ENCODE measurements at regions not wholly inside any gene's neighbourhood (a gene's known extent, or its start where the extent isn't known, plus 50 kb on each side); places are given as distances from the start of the nearest gene placed in this dataset.

- POLR2A ChIA-PET: no interaction called here
- Histone ChIP-seq H2AFZ (ENCODE audit: low read depth, low read length) (no peak overlapping the region), H3K9ac (ENCODE audit: insufficient read depth in 1 of 2, low read depth in 2 of 2, low read length in 2 of 2) (no peak overlapping the region), H3K9me1 (ENCODE audit: control insufficient read depth, insufficient read depth, low read length) (no peaks in the 10 kb centered on the region), H3K36me3 (ENCODE audit: control insufficient read depth, insufficient read depth, low read length) (no peaks in the 10 kb centered on the region), H3K9me3 (replicated peaks; ENCODE audit: control insufficient read depth, insufficient read depth, low read depth, low read length) (no peaks in the 10 kb centered on the region), H3K4me1 (replicated peaks in 1 of 2; ENCODE audit: control insufficient read depth in 2 of 2, insufficient read depth in 2 of 2, low read length in 2 of 2) (no peaks in the 10 kb centered on the region), H4K20me1 (replicated peaks; ENCODE audit: control insufficient read depth, insufficient read depth, low read length) (no peaks in the 10 kb centered on the region), H3K4me2 (ENCODE audit: insufficient read depth, low read length) (no peak overlapping the region), H3K27ac (ENCODE audit: extremely low read depth, low read depth, low read length) (no peak overlapping the region), H3K4me3 (no peak overlapping the region), H3K79me2 (ENCODE audit: control insufficient read depth, insufficient read depth, low read length) (no peaks in the 10 kb centered on the region), H3K27me3 (ENCODE audit: control insufficient read depth in 2 of 2, insufficient read depth in 2 of 2, low read length in 2 of 2) (no peaks in the 10 kb centered on the region)
- CTCF ChIA-PET (ENCODE audit: low intra/inter-chr PET ratio): no interaction called here
- intact Hi-C loops (cut with micrococcal nuclease) (no loop called here), in situ Hi-C loops (cut with MboI) (no loop called here)
- BruUV-seq (replicated peaks): no TSS peak
- no peak for DNase-seq (ENCODE audit: extremely low read depth in 1 of 4, low spot score in 3 of 4)
- ATAC-seq: no peak
- no peak for FAIRE-seq
- 0% methylated on average over 2 of the region's 2 CpGs for WGBS (ENCODE audit: insufficient coverage, low coverage, missing lambda C conversion rate)
- TF ChIP-seq ZBED1 (IDR thresholded peaks at IDR 0.05) (no peak), ZFP1 (CRISPR knock-in tag; IDR thresholded peaks at IDR 0.05) (no peak), MCM2 (IDR thresholded peaks at IDR 0.05; ENCODE audit: low read depth) (no peak), ESRRB (CRISPR knock-in tag; IDR thresholded peaks at IDR 0.05; ENCODE audit: borderline replicate concordance) (no peak), E2F5 (CRISPR knock-in tag; IDR thresholded peaks at IDR 0.05) (no peak), EGR1 (conservative IDR thresholded peaks at IDR 0.05) (no peak), ZNF165 (CRISPR knock-in tag; IDR thresholded peaks at IDR 0.05; ENCODE audit: borderline replicate concordance) (no peak), CBX5 (IDR thresholded peaks at IDR 0.05; ENCODE audit: borderline replicate concordance, low read depth) (no peak), CC2D1A (IDR thresholded peaks at IDR 0.05) (no peak), UBTF (IDR thresholded peaks at IDR 0.05; ENCODE audit: borderline replicate concordance in 1 of 2, low read depth in 2 of 2, low read length in 2 of 2) (no peak), MXD1 (CRISPR knock-in tag; IDR thresholded peaks at IDR 0.05; ENCODE audit: borderline replicate concordance, poor library complexity, severe bottlenecking) (no peak), ZNF263 (CRISPR knock-in tag; IDR thresholded peaks at IDR 0.05; ENCODE audit: borderline replicate concordance) (no peak), FOXJ3 (CRISPR knock-in tag; IDR thresholded peaks at IDR 0.05) (no peak), NR4A1 (CRISPR knock-in tag; IDR thresholded peaks at IDR 0.05) (no peak), NR4A1 (tag; IDR thresholded peaks at IDR 0.05) (no peak), GABPB2 (CRISPR knock-in tag; conservative IDR thresholded peaks at IDR 0.05) (no peak), E2F6 (IDR thresholded peaks at IDR 0.05; ENCODE audit: borderline replicate concordance in 1 of 2, extremely low read depth in 1 of 2, insufficient read depth in 1 of 2, insufficient read length in 1 of 2, low read depth in 1 of 2, low read length in 1 of 2, poor library complexity in 1 of 2, severe bottlenecking in 1 of 2) (no peak)
- TF ChIP-seq, protein P1, sequence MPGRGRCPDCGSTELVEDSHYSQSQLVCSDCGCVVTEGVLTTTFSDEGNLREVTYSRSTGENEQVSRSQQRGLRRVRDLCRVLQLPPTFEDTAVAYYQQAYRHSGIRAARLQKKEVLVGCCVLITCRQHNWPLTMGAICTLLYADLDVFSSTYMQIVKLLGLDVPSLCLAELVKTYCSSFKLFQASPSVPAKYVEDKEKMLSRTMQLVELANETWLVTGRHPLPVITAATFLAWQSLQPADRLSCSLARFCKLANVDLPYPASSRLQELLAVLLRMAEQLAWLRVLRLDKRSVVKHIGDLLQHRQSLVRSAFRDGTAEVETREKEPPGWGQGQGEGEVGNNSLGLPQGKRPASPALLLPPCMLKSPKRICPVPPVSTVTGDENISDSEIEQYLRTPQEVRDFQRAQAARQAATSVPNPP (IDR thresholded peaks at IDR 0.05; ENCODE audit: borderline replicate concordance, insufficient read depth, insufficient read length): no peak
Measured at GRCh38 chr16:47991491-47991890, 164.3 kb downstream of the ABCC12 start.
